Subcutaneous abdominal adipose tissue (tissue), 5 donors: ENCODE measurements at regions not wholly inside any gene's neighbourhood (a gene's known extent, or its start where the extent isn't known, plus 50 kb on each side); places are given as distances from the start of the nearest gene placed in this dataset.

Source experiments
- H3K27ac ChIP-seq: one replicate; pipeline ENCODE4 v1.7.0; 2013; ENCODE audit warnings: low read depth, mild to moderate bottlenecking, inconsistent platforms, low read length, moderate library complexity
- H3K27me3 ChIP-seq, 5 donors: one replicate each; pipeline ENCODE4 v1.7.0; 2013; ENCODE audit warnings: low read length in 5 of 5, inconsistent platforms in 1 of 5; ENCODE audit not compliant: control insufficient read depth in 5 of 5, insufficient read depth in 4 of 5
- H3K36me3 ChIP-seq, 5 donors: one replicate each; pipeline ENCODE4 v1.7.0; 2013; ENCODE audit warnings: low read length in 5 of 5; ENCODE audit not compliant: control insufficient read depth in 5 of 5, insufficient read depth in 5 of 5
- H3K4me1 ChIP-seq, 5 donors: one replicate each; pipeline ENCODE4 v1.7.0; 2013; ENCODE audit warnings: low read length in 5 of 5, mild to moderate bottlenecking in 3 of 5, moderate library complexity in 1 of 5; ENCODE audit not compliant: control insufficient read depth in 5 of 5, insufficient read depth in 5 of 5
- H3K4me3 ChIP-seq, 5 donors: one replicate each; pipeline ENCODE4 v1.7.0; 2013; ENCODE audit warnings: low read length in 5 of 5, low read depth in 1 of 5
- H3K9ac ChIP-seq, 5 donors: one replicate each; pipeline ENCODE4 v1.7.0; 2013; ENCODE audit warnings: low read length in 5 of 5, mild to moderate bottlenecking in 4 of 5, moderate library complexity in 3 of 5
- H3K9me3 ChIP-seq, 5 donors: one replicate each; pipeline ENCODE4 v1.7.0; 2013; ENCODE audit warnings: low read length in 5 of 5; ENCODE audit not compliant: control insufficient read depth in 5 of 5
- donor health status: healthy.
- donor health status: healthy.
- donor health status: healthy.
- donor health status: healthy.
- donor health status: healthy.

- Histone ChIP-seq H3K9me3 (no peaks in the 10 kb centered on the region), H3K36me3 (no peaks in the 10 kb centered on the region), H3K27me3 (peaks cover 0 to 5% (median 3%) of the 10 kb centered on the region in 5 donors), H3K4me1 (no peaks in the 10 kb centered on the region), H3K9ac (no peak overlapping the region), H3K4me3 (no peak overlapping the region), H3K27ac (no peak overlapping the region)
Observed at GRCh38 chr3:10674578-10674977, 141.4 kb upstream of the SLC6A11 start.

DNA sequence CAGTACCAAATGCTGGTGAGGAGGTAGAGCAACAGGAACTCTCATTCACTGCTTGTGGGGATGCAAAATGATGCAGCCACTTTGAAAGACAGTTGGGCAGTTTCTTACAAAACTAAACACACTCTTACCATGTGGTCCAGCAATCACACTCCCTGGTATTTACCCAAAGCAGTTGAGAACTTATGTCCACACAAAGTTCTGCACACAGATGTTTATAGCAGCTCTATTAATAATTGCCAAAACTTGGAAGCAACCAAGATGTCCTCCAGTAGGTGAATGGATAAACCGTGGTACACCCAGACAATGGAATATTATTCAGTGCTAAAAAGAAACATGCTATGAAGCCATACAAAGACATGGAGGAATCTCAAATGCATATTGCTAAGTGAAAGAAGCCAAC is 139.1 kb upstream of the SLC6A11 start:
- H3K27ac ChIP-seq, result no peak overlapping the region
- H3K27me3 ChIP-seq, result peaks cover 0 to 4% (median 3%) of the 10 kb centered on the region in 5 donors
- H3K4me1 ChIP-seq, result no peaks in the 10 kb centered on the region
- H3K4me3 ChIP-seq, result no peak overlapping the region
- no peaks in the 10 kb centered on the region for H3K9me3 ChIP-seq
- H3K9ac ChIP-seq, result no peak overlapping the region
- H3K36me3 ChIP-seq, result no peaks in the 10 kb centered on the region

GRCh38 chr3:10678796-10679376 is 137.1 kb upstream of the SLC6A11 start:
- H3K36me3 ChIP-seq, result no peaks in the 10 kb centered on the region
- no peak overlapping the region for H3K4me3 ChIP-seq
- no peaks in the 10 kb centered on the region for H3K4me1 ChIP-seq
- no peak overlapping the region for H3K9ac ChIP-seq
- no peaks in the 10 kb centered on the region for H3K9me3 ChIP-seq
- H3K27me3 ChIP-seq, result peaks cover 0 to 4% (median 3%) of the 10 kb centered on the region in 5 donors
- H3K27ac ChIP-seq, result no peak overlapping the region

DNA sequence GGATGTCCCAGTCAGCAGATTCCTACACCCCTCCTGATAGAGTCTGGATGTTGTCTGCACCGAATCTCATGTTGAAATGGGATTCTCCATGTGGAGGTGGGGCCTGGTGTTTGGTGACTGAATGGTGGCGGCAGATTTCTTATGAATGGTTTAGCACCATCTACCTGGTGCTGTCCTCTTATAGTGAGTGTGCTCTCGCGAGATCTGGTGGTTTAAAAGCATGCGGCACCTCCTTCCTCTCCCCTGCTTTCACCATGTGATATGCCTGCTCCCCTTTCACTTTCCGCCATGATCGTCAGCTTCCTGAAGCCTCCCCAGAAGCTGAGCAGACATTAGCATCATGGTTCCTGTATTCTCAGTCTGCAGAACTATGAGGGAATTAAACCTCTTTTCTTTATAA is 135.2 kb upstream of the SLC6A11 start:
- Histone ChIP-seq H3K4me1 (no peaks in the 10 kb centered on the region), H3K9me3 (no peaks in the 10 kb centered on the region), H3K27ac (no peak overlapping the region), H3K9ac (no peak overlapping the region), H3K27me3 (peaks cover 3 to 16% (median 5%) of the 10 kb centered on the region in 5 donors), H3K36me3 (no peaks in the 10 kb centered on the region), H3K4me3 (no peak overlapping the region)

GRCh38 chr3:10682692-10683091 is 133.3 kb upstream of the SLC6A11 start:
- Histone ChIP-seq H3K9ac (no peak overlapping the region), H3K36me3 (no peaks in the 10 kb centered on the region), H3K4me3 (no peak overlapping the region), H3K9me3 (no peaks in the 10 kb centered on the region), H3K4me1 (no peaks in the 10 kb centered on the region), H3K27ac (no peak overlapping the region), H3K27me3 (peaks cover 0 to 11% (median 4%) of the 10 kb centered on the region in 5 donors)

DNA sequence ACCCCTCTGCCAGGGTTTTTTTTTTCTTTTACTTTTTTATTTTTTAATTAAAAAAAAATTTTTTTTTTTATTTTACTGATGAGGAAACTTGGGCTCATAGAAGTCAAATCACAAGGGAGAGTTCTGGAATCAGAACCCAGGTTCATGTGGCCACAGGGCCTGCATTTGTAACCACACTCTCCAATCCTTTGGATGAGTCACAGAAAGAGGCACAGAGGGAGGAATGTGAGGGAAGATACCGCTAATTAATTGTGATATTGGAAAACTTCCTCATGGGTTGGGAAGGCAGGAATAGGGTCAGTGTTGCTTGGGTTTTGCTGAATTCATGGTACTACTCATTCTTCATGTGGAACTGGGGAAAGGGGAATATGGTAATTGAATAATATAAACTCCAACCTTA is 132.9 kb upstream of the SLC6A11 start:
- H3K27ac ChIP-seq, result no peak overlapping the region
- no peaks in the 10 kb centered on the region for H3K4me1 ChIP-seq
- no peak overlapping the region for H3K4me3 ChIP-seq
- no peaks in the 10 kb centered on the region for H3K9me3 ChIP-seq
- H3K9ac ChIP-seq, result no peak overlapping the region
- peaks cover 0 to 11% (median 4%) of the 10 kb centered on the region in 5 donors for H3K27me3 ChIP-seq
- no peaks in the 10 kb centered on the region for H3K36me3 ChIP-seq

GRCh38 chr3:10688126-10688525 is 127.9 kb upstream of the SLC6A11 start:
- H3K36me3 ChIP-seq, result no peaks in the 10 kb centered on the region
- no peaks in the 10 kb centered on the region for H3K9me3 ChIP-seq
- H3K27me3 ChIP-seq, result peaks cover 2 to 11% (median 5%) of the 10 kb centered on the region in 5 donors
- no peak overlapping the region for H3K4me3 ChIP-seq
- H3K4me1 ChIP-seq, result no peaks in the 10 kb centered on the region
- H3K9ac ChIP-seq, result no peak overlapping the region
- H3K27ac ChIP-seq, result no peak overlapping the region

DNA sequence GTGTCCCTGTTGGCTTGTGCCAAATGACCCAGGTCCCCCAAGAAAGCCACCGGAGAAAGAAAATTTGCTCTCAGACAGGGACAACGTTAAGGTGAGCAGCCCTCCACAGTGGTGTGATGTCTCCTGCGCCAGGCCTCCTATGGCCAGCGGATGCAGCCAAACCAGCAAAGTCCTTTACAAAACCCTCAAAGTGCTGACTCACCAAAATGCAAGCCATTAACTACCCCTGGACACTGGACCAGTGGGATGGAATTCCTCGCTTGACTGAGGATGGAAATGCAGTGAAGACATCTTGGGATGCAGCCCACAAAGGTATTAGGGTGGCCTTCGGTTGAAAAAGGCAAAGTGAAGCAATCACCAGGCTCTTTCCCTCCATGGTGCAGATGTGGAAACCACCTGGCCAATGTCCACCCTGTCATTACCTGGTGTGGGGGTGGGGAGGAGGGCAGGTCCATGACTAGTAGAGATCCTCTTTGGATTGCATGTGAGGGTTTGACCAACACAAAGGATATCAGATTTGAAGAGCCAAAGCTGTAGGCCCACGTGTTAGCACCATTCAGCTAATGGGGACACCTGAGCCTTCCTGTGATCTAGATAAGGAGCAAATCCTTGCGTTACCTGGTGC is 127.4 kb upstream of the SLC6A11 start:
- Histone ChIP-seq H3K4me3 (no peak overlapping the region), H3K9me3 (peaks cover 0 to 2% (median 0%) of the 10 kb centered on the region in 5 donors), H3K27ac (no peak overlapping the region), H3K4me1 (no peaks in the 10 kb centered on the region), H3K27me3 (peaks cover 2 to 11% (median 5%) of the 10 kb centered on the region in 5 donors), H3K9ac (no peak overlapping the region), H3K36me3 (no peaks in the 10 kb centered on the region)

DNA sequence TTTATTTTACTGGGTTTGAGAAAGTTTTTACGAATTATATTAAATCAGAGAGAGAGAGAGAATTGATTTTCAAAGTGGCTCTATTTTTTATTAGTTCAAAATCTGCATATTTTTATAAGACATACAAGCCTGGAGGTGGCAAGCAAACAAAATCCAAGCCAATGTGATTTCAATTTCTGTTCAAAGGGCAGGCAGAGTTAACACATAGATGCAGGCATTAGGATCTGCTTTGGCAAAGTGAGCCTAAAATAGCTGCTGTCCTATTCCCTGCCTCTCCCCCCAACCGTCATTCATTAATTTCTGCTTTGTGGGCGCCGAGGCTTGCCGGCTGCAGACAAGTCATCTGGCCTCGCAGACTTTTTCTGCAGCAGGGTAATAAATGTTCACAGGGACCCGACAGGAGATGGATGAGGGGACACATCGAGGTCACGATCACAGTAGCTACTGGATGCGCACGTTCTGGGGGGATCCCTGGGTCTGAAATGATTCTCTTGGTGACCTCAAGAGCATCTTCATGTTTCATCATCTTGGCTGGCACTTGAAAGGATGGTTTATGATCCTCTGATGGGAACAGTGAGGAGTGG is 123.9 kb upstream of the SLC6A11 start:
- peaks cover 0 to 2% (median 0%) of the 10 kb centered on the region in 5 donors for H3K9me3 ChIP-seq
- H3K27me3 ChIP-seq, result peaks cover 3 to 13% (median 9%) of the 10 kb centered on the region in 5 donors
- H3K27ac ChIP-seq, result no peak overlapping the region

GRCh38 chr3:10693457-10693856 is 122.6 kb upstream of the SLC6A11 start:
- H3K4me1 ChIP-seq, result no peaks in the 10 kb centered on the region
- H3K4me3 ChIP-seq, result no peak overlapping the region
- no peak overlapping the region for H3K27ac ChIP-seq
- no peaks in the 10 kb centered on the region for H3K36me3 ChIP-seq
- H3K9ac ChIP-seq, result no peak overlapping the region
- H3K9me3 ChIP-seq, result peaks cover 0 to 2% (median 0%) of the 10 kb centered on the region in 5 donors
- peaks cover 4 to 17% (median 9%) of the 10 kb centered on the region in 5 donors for H3K27me3 ChIP-seq

More for the DNA sequence above, 123.9 kb upstream of the SLC6A11 start:
- Histone ChIP-seq H3K36me3 (no peaks in the 10 kb centered on the region), H3K4me3 (no peak overlapping the region), H3K4me1 (no peaks in the 10 kb centered on the region), H3K9ac (no peak overlapping the region)
